Activated T-cell treated with anti-CD3 and anti-CD28 coated beads for 4 hours (primary cell): ENCODE measurements at regions not wholly inside any gene's neighbourhood (a gene's known extent, or its start where the extent isn't known, plus 50 kb on each side); places are given as distances from the start of the nearest gene placed in this dataset.

Experiments used
- DNase-seq: peaks from one replicate; pipeline ENCODE4 v3.0.0-alpha.2; 2020

- DNase-seq: no peak
Measured at GRCh38 chr11:95690100-95690499, 99.5 kb downstream of the FAM76B start.

- no peak for DNase-seq
Measured at GRCh38 chr11:95688501-95689222, 100.9 kb downstream of the FAM76B start.

GRCh38 chr11:95688015-95688414 lies 101.6 kb downstream of the FAM76B start:
- no peak for DNase-seq

- no peak for DNase-seq
Measured at GRCh38 chr11:95686265-95686664, 103.3 kb downstream of the FAM76B start.

GRCh38 chr11:95684701-95685100 lies 104.9 kb downstream of the FAM76B start:
- DNase-seq: no peak

GRCh38 chr11:95684170-95684569 lies 105.4 kb downstream of the FAM76B start:
- DNase-seq: no peak

GRCh38 chr11:95682552-95682951 lies 107.0 kb downstream of the FAM76B start:
- no peak for DNase-seq

GRCh38 chr11:95680169-95680929 lies 109.2 kb downstream of the FAM76B start:
- DNase-seq: no peak

GRCh38 chr11:95678988-95679387 lies 110.6 kb downstream of the FAM76B start:
- no peak for DNase-seq

- no peak for DNase-seq
Measured at GRCh38 chr11:95676308-95676707, 113.3 kb downstream of the FAM76B start.

- no peak for DNase-seq
Measured at GRCh38 chr11:95675585-95675984, 114.0 kb downstream of the FAM76B start.

GRCh38 chr11:95674657-95675358 lies 114.8 kb downstream of the FAM76B start:
- no peak for DNase-seq

- DNase-seq: no peak
Measured at GRCh38 chr11:95671768-95672167, 117.8 kb downstream of the FAM76B start.

GRCh38 chr11:95668131-95668530 lies 121.5 kb downstream of the FAM76B start:
- no peak for DNase-seq

GRCh38 chr11:95661162-95661561 lies 128.4 kb downstream of the FAM76B start:
- no peak for DNase-seq

- no peak for DNase-seq
Measured at GRCh38 chr11:95660038-95660437, 129.5 kb downstream of the FAM76B start.

GRCh38 chr11:95659088-95659487 lies 130.5 kb downstream of the FAM76B start:
- DNase-seq: no peak

- no peak for DNase-seq
Measured at GRCh38 chr11:95655536-95655935, 134.0 kb downstream of the FAM76B start.

- DNase-seq: no peak
Measured at GRCh38 chr11:95653680-95654079, 135.9 kb downstream of the FAM76B start.

- DNase-seq: no peak
Measured at GRCh38 chr11:95653099-95653498, 136.5 kb downstream of the FAM76B start.

GRCh38 chr11:95652002-95652472 lies 137.5 kb downstream of the FAM76B start:
- no peak for DNase-seq

GRCh38 chr11:95650276-95650675 lies 139.3 kb downstream of the FAM76B start:
- DNase-seq: no peak

- no peak for DNase-seq
Measured at GRCh38 chr11:95647871-95648270, 141.7 kb downstream of the FAM76B start.

GRCh38 chr11:95647355-95647754 lies 142.2 kb downstream of the FAM76B start:
- no peak for DNase-seq
